GM12874 (cell line): ENCODE measurements at regions not wholly inside any gene's neighbourhood (a gene's known extent, or its start where the extent isn't known, plus 50 kb on each side); places are given as distances from the start of the nearest gene placed in this dataset.

Experiments used
- TF ChIP-seq, protein P1 (sequence below): IDR thresholded peaks from 2 replicates; pipeline ENCODE4 v1.5.1; 2011; ENCODE audit warnings: low read depth, mild to moderate bottlenecking, control low read depth, low read length, moderate library complexity; ENCODE audit not compliant: insufficient read depth

DNA sequence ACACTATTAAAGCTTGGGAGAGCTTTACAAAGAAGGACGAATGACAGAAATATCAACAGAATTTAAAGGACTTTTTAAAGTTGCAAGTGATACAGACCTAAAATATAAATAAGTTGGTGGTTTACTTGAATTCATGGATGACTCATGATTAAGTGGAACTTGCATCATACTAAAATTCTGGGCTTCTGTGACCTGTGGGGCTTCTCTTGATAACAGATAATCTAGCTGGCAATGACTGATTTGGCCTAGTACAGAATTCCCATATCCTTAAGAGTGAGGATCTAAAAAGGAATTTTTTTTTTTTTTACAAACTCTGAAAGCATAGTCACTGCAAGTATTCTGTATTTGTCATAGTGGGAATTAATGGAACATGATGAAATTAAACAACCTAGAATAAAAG lies 543.7 kb upstream of the SGCD start:
- TF ChIP-seq, protein P1, sequence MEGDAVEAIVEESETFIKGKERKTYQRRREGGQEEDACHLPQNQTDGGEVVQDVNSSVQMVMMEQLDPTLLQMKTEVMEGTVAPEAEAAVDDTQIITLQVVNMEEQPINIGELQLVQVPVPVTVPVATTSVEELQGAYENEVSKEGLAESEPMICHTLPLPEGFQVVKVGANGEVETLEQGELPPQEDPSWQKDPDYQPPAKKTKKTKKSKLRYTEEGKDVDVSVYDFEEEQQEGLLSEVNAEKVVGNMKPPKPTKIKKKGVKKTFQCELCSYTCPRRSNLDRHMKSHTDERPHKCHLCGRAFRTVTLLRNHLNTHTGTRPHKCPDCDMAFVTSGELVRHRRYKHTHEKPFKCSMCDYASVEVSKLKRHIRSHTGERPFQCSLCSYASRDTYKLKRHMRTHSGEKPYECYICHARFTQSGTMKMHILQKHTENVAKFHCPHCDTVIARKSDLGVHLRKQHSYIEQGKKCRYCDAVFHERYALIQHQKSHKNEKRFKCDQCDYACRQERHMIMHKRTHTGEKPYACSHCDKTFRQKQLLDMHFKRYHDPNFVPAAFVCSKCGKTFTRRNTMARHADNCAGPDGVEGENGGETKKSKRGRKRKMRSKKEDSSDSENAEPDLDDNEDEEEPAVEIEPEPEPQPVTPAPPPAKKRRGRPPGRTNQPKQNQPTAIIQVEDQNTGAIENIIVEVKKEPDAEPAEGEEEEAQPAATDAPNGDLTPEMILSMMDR: no peak

DNA sequence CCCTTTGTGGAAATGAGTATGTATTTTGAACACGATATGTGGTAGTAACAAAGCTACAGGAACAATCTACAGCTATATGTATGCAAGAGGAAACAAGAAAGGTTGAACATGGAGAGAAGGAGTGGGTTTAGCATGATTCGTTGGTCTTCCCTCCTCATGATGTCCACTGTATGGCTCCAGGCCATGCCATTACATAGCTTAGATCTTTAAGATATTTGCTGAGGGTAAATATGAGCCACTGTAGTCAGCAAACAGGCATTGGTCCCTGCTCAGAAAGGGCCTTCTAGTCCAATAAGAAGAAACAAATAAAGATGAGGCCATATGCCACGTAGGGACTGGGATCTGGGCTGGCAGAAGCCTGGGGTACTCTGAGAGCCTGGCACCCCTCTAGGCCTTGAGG lies 543.2 kb upstream of the SGCD start:
- TF ChIP-seq, protein P1: no peak

DNA sequence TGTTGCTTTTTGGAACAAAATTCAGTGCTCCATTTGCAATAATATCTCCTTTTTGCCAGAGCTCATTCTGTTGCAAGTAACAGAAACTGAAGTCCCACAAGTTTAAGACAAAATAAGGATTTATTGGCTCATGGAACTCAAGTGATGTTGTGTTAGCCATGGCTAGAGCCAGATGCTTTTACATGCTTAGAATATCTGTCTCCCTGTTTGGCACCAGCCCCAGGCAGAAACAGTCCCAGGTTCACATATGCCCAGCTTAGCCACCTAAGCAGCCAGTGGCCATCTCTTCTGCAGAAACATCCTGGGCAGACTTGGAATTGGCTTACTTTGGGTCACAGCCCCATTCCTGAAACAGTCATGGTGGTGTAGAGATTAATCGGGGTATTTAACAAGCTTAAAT lies 540.9 kb upstream of the SGCD start:
- TF ChIP-seq, protein P1: no peak

GRCh38 chr5:155792873-155793272 lies 534.1 kb upstream of the SGCD start:
- TF ChIP-seq, protein P1: no peak

DNA sequence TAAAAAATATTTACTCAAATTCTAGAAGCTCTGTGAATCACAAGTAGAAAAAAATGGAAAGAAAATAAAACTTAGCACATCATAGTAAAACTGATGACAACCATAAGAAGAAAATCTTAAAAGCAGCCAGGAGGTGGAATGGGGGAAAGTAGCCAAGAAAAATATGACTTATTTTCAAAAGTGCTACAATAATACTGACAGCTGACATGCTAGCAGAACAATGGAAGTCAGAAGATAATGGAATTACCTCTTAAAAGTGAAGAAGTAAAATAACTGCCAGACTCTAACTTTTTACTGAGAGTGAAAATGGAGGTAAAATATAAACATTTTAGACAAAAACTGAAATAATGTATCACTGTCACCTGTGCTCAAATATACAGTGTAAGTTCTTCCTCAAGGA lies 532.2 kb upstream of the SGCD start:
- TF ChIP-seq, protein P1: no peak

DNA sequence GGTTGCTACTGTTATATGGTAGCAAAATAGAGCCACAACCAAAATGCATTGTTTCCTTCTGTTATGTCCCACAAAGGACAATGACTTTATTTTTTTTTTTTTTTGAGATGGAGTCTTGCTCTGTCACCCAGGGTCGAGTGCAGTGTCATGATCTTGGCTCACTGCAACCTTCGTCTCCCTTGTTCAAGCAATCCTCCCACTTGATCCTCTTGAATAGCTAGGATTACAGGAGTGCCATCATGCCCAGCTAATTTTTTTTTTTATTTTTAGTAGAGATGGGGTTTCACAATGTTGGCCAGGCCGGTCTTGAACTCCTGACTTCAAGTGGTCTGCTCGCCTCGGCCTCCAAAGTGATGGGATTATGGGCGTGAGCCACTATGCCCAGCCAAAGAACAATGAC lies 527.7 kb upstream of the SGCD start:
- TF ChIP-seq, protein P1: no peak

DNA sequence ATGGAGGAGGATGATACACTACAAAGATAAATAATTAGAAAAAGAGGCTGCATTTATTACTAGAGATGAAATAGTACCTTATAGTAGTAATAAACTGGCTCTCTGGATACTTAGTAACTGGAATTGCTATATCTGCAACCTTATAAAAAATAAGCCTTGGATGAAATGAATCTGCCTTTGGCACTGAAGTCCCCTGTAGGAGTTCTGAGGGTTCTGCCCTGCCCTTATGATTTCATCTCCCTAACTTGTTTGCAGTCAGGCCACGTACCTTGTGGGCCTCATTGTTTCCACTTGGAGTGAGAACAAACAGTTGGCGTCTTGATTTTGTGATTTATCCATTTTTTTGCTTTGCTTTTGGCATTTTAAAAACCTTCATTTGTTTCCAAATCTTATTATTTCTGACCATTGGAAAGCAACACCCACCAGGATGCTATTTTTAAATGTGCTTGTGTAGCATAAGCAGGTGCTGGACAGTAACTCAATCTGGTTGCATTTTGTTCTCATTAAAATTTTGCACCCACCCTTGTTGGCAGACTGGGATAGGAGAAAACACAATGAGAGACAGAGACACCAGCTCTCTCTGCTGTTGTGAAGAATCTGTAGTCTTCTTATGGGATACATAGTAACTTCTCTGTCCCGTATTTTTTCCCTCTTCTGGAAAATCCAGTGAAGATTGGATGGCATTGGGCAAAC lies 518.9 kb upstream of the SGCD start:
- TF ChIP-seq, protein P1: no peak
